Neural progenitor cell (in vitro differentiated cells): ENCODE measurements at regions not wholly inside any gene's neighbourhood (a gene's known extent, or its start where the extent isn't known, plus 50 kb on each side); places are given as distances from the start of the nearest gene placed in this dataset.

ENCODE experiments used
- EZH2 ChIP-seq: fragments of 200-600 bp; sonication (generic); IDR thresholded peaks from 2 replicates; pipeline ENCODE4 v1.6.1; 2017; ENCODE audit warnings: antibody characterized with exemption, mild to moderate bottlenecking, moderate library complexity
- EZH2phosphoT487 ChIP-seq: fragments of 200-600 bp; sonication (generic); IDR thresholded peaks from 2 replicates; pipeline ENCODE4 v1.6.1; 2017; ENCODE audit warnings: antibody characterized with exemption
- TF ChIP-seq, protein P1 (sequence below): fragments of 200-600 bp; sonication (generic); IDR thresholded peaks from 2 replicates; pipeline ENCODE4 v1.5.1; 2017; ENCODE audit warnings: antibody characterized with exemption, mild to moderate bottlenecking

GRCh38 chrX:147602176-147602696 lies 309.5 kb upstream of the FMR1 start:
- TF ChIP-seq, protein P1, sequence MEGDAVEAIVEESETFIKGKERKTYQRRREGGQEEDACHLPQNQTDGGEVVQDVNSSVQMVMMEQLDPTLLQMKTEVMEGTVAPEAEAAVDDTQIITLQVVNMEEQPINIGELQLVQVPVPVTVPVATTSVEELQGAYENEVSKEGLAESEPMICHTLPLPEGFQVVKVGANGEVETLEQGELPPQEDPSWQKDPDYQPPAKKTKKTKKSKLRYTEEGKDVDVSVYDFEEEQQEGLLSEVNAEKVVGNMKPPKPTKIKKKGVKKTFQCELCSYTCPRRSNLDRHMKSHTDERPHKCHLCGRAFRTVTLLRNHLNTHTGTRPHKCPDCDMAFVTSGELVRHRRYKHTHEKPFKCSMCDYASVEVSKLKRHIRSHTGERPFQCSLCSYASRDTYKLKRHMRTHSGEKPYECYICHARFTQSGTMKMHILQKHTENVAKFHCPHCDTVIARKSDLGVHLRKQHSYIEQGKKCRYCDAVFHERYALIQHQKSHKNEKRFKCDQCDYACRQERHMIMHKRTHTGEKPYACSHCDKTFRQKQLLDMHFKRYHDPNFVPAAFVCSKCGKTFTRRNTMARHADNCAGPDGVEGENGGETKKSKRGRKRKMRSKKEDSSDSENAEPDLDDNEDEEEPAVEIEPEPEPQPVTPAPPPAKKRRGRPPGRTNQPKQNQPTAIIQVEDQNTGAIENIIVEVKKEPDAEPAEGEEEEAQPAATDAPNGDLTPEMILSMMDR: no peak
- TF ChIP-seq EZH2 (no peak), EZH2phosphoT487 (no peak)
